SK-N-MC (cell line): ENCODE measurements at regions not wholly inside any gene's neighbourhood (a gene's known extent, or its start where the extent isn't known, plus 50 kb on each side); places are given as distances from the start of the nearest gene placed in this dataset.

ENCODE experiments used
- EZH2 ChIP-seq: fragments of 200-600 bp; sonication (generic); IDR thresholded peaks from one replicate; pipeline ENCODE4 v1.6.1; 2017; ENCODE audit warnings: antibody characterized with exemption
- FOXP2 ChIP-seq: optimal IDR thresholded peaks from 2 replicates; pipeline ENCODE3; 2011; ENCODE audit warnings: mild to moderate bottlenecking, moderate library complexity; ENCODE audit not compliant: insufficient read depth; ENCODE audit errors: extremely low read length, control extremely low read depth
- POLR2AphosphoS5 ChIP-seq: IDR thresholded peaks from 2 replicates; pipeline ENCODE4 v1.6.1; 2012; ENCODE audit warnings: mild to moderate bottlenecking, low read depth, low read length, borderline replicate concordance

DNA sequence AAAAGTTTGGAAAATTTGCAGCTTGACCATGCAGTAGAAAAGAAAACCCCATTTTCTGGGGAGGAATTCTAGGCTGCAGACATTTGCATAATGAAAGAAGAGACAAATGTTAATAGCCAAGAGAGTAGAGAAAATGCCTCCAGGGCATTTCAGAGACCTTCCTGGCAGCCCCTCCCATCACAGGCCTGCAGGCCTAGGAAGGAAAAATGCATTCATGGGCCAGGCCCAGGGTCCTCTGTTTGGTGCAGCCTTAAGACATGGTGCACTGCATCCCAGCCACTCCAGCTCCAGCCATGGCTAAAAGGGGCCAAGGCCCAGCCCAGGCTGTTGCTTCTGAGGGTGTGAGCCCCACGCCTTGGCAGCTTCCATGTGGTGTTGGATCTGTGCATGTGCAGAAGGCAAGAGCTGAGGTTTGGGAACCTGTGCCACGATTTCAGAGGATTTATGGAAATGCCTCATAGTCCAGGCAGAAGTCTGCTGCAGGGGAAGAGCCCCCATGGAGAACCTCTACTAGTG, 75.0 kb upstream of the OR13F1 start:
- no peak for TF ChIP-seq POLR2AphosphoS5
- no peak for TF ChIP-seq EZH2
- TF ChIP-seq FOXP2, result no peak
